PFSK-1 (cell line): ENCODE measurements at regions not wholly inside any gene's neighbourhood (a gene's known extent, or its start where the extent isn't known, plus 50 kb on each side); places are given as distances from the start of the nearest gene placed in this dataset.

ENCODE experiments used
- POLR2AphosphoS5 ChIP-seq: IDR thresholded peaks from 2 replicates; pipeline ENCODE4 v1.6.1; 2012; ENCODE audit warnings: low read depth, mild to moderate bottlenecking, control low read depth, low read length, moderate library complexity
- SIN3A ChIP-seq: IDR thresholded peaks from 2 replicates; pipeline ENCODE4 v1.6.1; 2012; ENCODE audit warnings: mild to moderate bottlenecking, low read length, moderate library complexity, borderline replicate concordance; ENCODE audit not compliant: insufficient read depth
- TAF1 ChIP-seq: IDR thresholded peaks from 2 replicates; pipeline ENCODE4 v1.6.1; 2012; ENCODE audit warnings: low read length, control low read depth, borderline replicate concordance; ENCODE audit not compliant: insufficient read depth

DNA sequence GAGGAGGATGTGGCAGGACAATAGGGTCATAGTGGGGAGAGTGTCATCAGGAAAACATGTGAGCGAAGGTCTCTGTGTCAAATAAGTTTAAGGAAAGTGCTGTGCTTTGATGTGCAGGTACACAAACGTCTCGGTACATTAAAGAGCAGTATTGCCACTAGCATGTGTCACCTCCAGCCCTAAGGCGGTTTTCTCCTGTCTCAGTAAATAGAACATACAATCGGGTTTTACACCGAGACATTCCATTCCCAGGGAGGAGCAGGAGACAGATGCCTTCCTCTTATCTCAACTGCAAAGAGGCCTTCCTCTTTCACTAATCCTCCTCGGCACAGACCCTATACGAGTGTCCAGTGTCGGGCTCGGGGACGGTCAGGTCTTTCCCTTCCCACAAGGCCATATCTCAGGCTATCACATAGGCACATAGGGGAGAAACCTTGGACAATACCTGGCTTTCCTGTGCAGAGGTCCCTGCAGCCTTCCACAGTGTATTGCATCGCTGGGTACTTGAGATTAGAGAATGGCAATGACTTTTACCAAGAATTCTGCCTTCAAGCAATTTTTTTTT is 684.5 kb downstream of the PDHA2 start:
- TF ChIP-seq POLR2AphosphoS5, result no peak
- TF ChIP-seq TAF1, result no peak
- no peak for TF ChIP-seq SIN3A
